ENCODE measurements at regions not wholly inside any gene's neighbourhood (a gene's known extent, or its start where the extent isn't known, plus 50 kb on each side); places are given as distances from the start of the nearest gene placed in this dataset.

DNA sequence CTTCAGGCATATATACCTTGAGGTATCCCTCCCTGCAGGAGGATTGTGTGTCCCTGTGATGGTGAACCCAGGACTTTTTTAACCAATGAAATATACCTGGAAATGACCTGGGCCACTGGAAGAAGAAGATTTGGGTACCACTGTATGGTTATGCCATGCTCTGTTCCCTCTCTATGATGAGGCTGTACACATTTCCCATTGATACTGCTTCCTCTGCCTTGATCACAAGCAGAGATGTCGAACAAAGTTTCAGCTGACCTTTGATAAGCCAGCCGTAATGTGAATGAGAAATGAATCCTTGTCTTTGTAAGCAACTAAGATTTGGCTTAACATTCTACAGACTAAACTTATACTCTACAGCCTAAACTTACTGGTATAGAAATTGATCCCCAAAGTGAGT is 78.4 kb upstream of the SPOPL start:
- Histone ChIP-seq H3K27me3 (ENCODE audit: insufficient read depth, low read length) (no peaks in the 10 kb centered on the region), H3K23ac (ENCODE audit: insufficient read length, low read depth, low read length) (no peak overlapping the region), H3K4me2 (ENCODE audit: insufficient read depth, insufficient read length, low read length) (no peak overlapping the region), H3K18ac (ENCODE audit: insufficient read length, low read depth, low read length) (no peak overlapping the region), H2BK20ac (ENCODE audit: low read depth, low read length, poor library complexity, severe bottlenecking) (no peak overlapping the region), H2AFZ (ENCODE audit: low read length) (no peak overlapping the region), H3K9me3 (ENCODE audit: control insufficient read depth, low read depth, low read length) (no peaks in the 10 kb centered on the region), H2BK5ac (ENCODE audit: insufficient read length, low read length) (no peak overlapping the region), H3K56ac (ENCODE audit: insufficient read length, low read depth, low read length) (no peak overlapping the region), H4K91ac (ENCODE audit: insufficient read length, low read depth, low read length) (no peak overlapping the region), H2BK120ac (ENCODE audit: low read depth, low read length, poor library complexity, severe bottlenecking) (no peak overlapping the region), H3K4me1 (ENCODE audit: insufficient read depth, low read length) (no peaks in the 10 kb centered on the region; the same call in 1 of the 2 replicates), H3K4ac (ENCODE audit: low read depth, low read length) (no peak overlapping the region), H3K14ac (ENCODE audit: insufficient read depth, low read length) (no peak overlapping the region), H3K79me1 (ENCODE audit: insufficient read depth, low read depth, low read length, poor library complexity, severe bottlenecking) (no peaks in the 10 kb centered on the region), H2BK15ac (ENCODE audit: low read depth, low read length) (no peak overlapping the region), H4K20me1 (ENCODE audit: control insufficient read depth, insufficient read depth, insufficient read length) (no peaks in the 10 kb centered on the region), H3K27ac (ENCODE audit: insufficient read length, low read depth, low read length) (no peak overlapping the region), H3K23me2 (ENCODE audit: insufficient read length, low read depth, low read length, poor library complexity, severe bottlenecking) (no peaks in the 10 kb centered on the region), H4K5ac (ENCODE audit: insufficient read length, low read depth, low read length) (no peak overlapping the region), H2AK5ac (ENCODE audit: insufficient read length, low read length) (no peak overlapping the region), H2BK12ac (ENCODE audit: insufficient read length, low read depth, low read length) (no peak overlapping the region), H3T11ph (ENCODE audit: low read length) (no peak overlapping the region), H3K9ac (ENCODE audit: extremely low read depth, insufficient read length, low read length) (no peak overlapping the region), H4K8ac (replicated peaks; ENCODE audit: insufficient read length, low read depth, low read length) (no peak overlapping the region), H3K79me2 (ENCODE audit: insufficient read depth, low read length) (no peaks in the 10 kb centered on the region)
- Mint-ChIP-seq H3K4me3 (no peak overlapping the region), H3K27ac (no peak overlapping the region), H3K4me1 (peaks cover 0 to 14% of the 10 kb centered on the region in 2 experiments; a peak in 2 of 4 replicates), H3K9me3 (peaks cover 28 to 32% of the 10 kb centered on the region in 2 experiments), H3K36me3 (ENCODE audit: insufficient read depth in 1 of 3, low read depth in 3 of 3) (peaks cover 13 to 34% (median 22%) of the 10 kb centered on the region in 3 experiments), H3K27me3 (ENCODE audit: low read depth) (no peaks in the 10 kb centered on the region)
- no peak for DNase-seq
- WGBS (ENCODE audit: extremely low coverage, insufficient read length, low lambda C conversion rate), result no CpG with 5 or more reads among the region's 2 CpGs
- TF ChIP-seq, protein P1, sequence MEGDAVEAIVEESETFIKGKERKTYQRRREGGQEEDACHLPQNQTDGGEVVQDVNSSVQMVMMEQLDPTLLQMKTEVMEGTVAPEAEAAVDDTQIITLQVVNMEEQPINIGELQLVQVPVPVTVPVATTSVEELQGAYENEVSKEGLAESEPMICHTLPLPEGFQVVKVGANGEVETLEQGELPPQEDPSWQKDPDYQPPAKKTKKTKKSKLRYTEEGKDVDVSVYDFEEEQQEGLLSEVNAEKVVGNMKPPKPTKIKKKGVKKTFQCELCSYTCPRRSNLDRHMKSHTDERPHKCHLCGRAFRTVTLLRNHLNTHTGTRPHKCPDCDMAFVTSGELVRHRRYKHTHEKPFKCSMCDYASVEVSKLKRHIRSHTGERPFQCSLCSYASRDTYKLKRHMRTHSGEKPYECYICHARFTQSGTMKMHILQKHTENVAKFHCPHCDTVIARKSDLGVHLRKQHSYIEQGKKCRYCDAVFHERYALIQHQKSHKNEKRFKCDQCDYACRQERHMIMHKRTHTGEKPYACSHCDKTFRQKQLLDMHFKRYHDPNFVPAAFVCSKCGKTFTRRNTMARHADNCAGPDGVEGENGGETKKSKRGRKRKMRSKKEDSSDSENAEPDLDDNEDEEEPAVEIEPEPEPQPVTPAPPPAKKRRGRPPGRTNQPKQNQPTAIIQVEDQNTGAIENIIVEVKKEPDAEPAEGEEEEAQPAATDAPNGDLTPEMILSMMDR (conservative IDR thresholded peaks at IDR 0.05), result no peak

All from H9 (cell line).